Right atrium auricular region (tissue), 2 donors: ENCODE measurements at regions not wholly inside any gene's neighbourhood (a gene's known extent, or its start where the extent isn't known, plus 50 kb on each side); places are given as distances from the start of the nearest gene placed in this dataset.

ENCODE experiments used
- DNase-seq: peaks from one replicate; pipeline ENCODE4 v3.0.0-alpha.2; 2019; ENCODE audit warnings: low spot score
- H3K27ac ChIP-seq, 2 donors: fragments of 200-600 bp; sonication (generic); 1 replicate in 1 of 2; 2 replicates in 1 of 2; pipeline ENCODE4 v1.5.1; 2016 to 2019
- H3K27me3 ChIP-seq, 2 donors: fragments of 200-600 bp; sonication (generic); one replicate each; pipeline versions ENCODE4 v1.5.1 to v1.6.0; 2017 to 2019
- H3K36me3 ChIP-seq: fragments of 200-600 bp; sonication (generic); one replicate; pipeline ENCODE4 v1.5.1; 2016
- H3K4me1 ChIP-seq, 2 donors: fragments of 200-600 bp; sonication (generic); one replicate each; pipeline versions ENCODE4 v1.5.1 to v1.6.0; 2017 to 2019
- H3K4me3 ChIP-seq, 2 donors: fragments of 200-600 bp; sonication (generic); 1 replicate in 1 of 2; 2 replicates in 1 of 2; pipeline ENCODE4 v1.5.1; 2017 to 2019; ENCODE audit warnings: mild to moderate bottlenecking in 1 of 2, moderate library complexity in 1 of 2
- H3K9me3 ChIP-seq, 2 donors: fragments of 200-600 bp; sonication (generic); one replicate each; pipeline ENCODE4 v1.5.1; 2019
- TF ChIP-seq, protein P1 (sequence below), 2 donors: fragments of 200-600 bp; sonication (generic); IDR thresholded peaks; one replicate each; pipeline ENCODE4 v1.5.1; 2019; ENCODE audit warnings: antibody characterized with exemption in 2 of 2

DNA sequence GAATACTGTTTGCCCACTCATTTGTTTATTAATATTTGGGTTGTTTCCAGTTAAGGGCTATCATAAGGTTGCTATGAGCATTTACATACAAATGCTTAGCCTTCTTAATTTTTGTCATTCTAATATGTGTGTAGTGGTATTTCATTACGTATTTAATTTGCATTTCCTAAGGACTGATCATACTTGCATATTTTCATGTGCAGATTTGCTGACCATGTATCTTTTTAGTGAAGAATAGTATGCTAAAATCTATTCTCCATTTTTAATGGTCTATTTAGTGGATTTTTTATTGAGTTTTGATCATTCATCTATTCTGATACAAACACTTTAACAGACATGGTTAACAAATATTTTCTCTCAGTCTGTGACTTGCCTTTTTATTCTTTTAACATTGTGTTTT, 949.5 kb downstream of the RAB28 start:
- no peaks in the 10 kb centered on the region for H3K27me3 ChIP-seq
- H3K36me3 ChIP-seq: no peaks in the 10 kb centered on the region
- TF ChIP-seq, protein P1, sequence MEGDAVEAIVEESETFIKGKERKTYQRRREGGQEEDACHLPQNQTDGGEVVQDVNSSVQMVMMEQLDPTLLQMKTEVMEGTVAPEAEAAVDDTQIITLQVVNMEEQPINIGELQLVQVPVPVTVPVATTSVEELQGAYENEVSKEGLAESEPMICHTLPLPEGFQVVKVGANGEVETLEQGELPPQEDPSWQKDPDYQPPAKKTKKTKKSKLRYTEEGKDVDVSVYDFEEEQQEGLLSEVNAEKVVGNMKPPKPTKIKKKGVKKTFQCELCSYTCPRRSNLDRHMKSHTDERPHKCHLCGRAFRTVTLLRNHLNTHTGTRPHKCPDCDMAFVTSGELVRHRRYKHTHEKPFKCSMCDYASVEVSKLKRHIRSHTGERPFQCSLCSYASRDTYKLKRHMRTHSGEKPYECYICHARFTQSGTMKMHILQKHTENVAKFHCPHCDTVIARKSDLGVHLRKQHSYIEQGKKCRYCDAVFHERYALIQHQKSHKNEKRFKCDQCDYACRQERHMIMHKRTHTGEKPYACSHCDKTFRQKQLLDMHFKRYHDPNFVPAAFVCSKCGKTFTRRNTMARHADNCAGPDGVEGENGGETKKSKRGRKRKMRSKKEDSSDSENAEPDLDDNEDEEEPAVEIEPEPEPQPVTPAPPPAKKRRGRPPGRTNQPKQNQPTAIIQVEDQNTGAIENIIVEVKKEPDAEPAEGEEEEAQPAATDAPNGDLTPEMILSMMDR (IDR thresholded peaks at IDR 0.05): no peak
- H3K4me3 ChIP-seq: no peak overlapping the region
- H3K27ac ChIP-seq: no peak overlapping the region
- no peaks in the 10 kb centered on the region for H3K4me1 ChIP-seq
- no peak for DNase-seq
- H3K9me3 ChIP-seq: no peaks in the 10 kb centered on the region

DNA sequence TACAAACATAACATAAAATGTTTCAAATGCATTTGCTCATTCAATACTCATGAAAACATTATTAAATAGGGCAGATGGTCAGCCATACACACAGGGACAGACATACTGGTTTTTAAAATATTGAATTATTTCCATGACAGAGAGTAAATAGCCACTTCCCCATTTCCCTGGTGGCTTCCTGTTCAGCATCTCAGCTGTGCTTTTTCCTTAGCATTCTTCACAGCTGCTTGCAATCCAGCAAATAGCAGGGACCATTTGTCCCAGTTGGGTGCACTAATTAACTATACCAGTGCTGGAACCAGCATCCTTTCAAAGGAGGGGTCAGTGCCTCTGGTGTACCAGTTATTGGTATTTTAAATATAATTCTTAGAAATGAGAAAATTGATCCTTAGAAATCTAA, 964.7 kb downstream of the RAB28 start:
- Histone ChIP-seq H3K27ac (no peak overlapping the region), H3K4me3 (no peak overlapping the region), H3K9me3 (no peaks in the 10 kb centered on the region), H3K36me3 (no peaks in the 10 kb centered on the region), H3K27me3 (no peaks in the 10 kb centered on the region), H3K4me1 (no peaks in the 10 kb centered on the region)
- TF ChIP-seq, protein P1 (IDR thresholded peaks at IDR 0.05): no peak
- DNase-seq: no peak

DNA sequence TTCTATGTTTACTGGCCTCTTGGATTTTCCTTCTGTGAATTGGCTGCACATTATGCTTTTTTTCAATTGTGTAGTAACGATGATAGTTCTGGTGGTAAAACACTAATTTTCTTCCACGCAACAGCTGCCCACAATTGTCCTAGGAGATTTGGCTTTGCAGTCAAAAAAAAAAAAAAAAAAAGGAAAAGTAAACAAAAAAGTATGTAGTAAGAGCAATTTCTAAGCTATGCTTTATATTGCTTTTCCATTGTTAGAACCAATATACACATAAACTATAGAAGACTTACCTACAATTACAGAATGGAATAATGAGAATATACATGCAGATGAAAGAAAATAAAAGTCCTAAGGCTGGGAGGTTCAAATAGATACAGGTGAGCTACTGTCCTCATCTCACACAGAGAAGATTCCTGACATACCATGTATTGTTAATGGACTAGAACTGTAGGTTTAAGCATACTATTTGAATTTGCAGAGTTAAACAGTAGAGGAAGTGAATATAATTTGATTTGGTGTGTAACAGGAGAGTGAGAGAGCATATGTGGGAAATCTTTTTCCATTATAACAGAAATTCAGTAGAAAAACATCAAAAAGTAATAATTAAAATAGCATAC, 976.2 kb downstream of the RAB28 start:
- Histone ChIP-seq H3K27ac (no peak overlapping the region), H3K27me3 (no peaks in the 10 kb centered on the region), H3K4me3 (no peak overlapping the region), H3K9me3 (no peaks in the 10 kb centered on the region), H3K4me1 (no peaks in the 10 kb centered on the region), H3K36me3 (no peaks in the 10 kb centered on the region)
- no peak for DNase-seq
- TF ChIP-seq, protein P1 (IDR thresholded peaks at IDR 0.05): no peak

DNA sequence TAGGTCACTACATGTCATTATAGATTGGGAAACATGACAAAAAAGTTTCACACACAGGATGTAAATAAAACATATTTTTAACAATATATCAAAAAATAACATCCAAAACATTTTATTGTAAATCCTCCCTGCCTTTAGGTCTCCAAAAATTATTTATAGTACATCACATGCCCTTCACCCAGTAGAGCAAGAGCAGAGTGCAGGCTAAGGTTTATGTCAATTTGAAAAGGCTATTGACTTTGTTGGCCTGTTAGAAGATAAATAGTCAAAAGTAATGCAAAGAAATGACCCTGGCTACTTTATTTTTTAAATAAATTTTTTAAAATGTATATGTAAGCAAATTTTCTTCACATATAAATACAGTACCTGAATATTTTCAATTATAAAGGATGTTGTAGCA, 983.7 kb downstream of the RAB28 start:
- TF ChIP-seq, protein P1 (IDR thresholded peaks at IDR 0.05): no peak
- DNase-seq: no peak
- Histone ChIP-seq H3K36me3 (no peaks in the 10 kb centered on the region), H3K4me1 (peaks cover 0 to 5% of the 10 kb centered on the region in 2 donors), H3K9me3 (no peaks in the 10 kb centered on the region), H3K27me3 (no peaks in the 10 kb centered on the region), H3K4me3 (no peak overlapping the region), H3K27ac (no peak overlapping the region)

DNA sequence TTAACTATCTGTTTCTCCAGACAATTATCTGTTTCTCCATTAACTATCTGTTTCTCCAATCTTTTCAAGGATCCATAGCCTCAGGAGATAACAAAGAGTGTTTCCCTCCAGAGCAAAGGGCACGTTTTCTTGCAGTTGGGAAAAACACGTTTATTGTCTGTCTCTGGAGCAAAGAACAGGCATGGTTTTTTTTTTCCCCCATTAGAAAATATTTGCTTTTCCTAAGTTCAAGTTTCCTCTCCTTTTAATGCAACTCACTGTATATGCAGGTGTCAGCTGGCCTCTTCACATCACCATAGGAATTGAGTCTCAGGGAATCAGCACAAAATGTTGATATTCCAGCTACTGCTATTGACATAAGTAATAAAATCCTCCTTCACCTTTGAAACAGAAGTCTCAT, 984.4 kb downstream of the RAB28 start:
- Histone ChIP-seq H3K9me3 (no peaks in the 10 kb centered on the region), H3K27me3 (no peaks in the 10 kb centered on the region), H3K4me1 (peaks cover 0 to 5% of the 10 kb centered on the region in 2 donors), H3K4me3 (no peak overlapping the region), H3K27ac (no peak overlapping the region), H3K36me3 (no peaks in the 10 kb centered on the region)
- TF ChIP-seq, protein P1 (IDR thresholded peaks at IDR 0.05): no peak
- DNase-seq: no peak

DNA sequence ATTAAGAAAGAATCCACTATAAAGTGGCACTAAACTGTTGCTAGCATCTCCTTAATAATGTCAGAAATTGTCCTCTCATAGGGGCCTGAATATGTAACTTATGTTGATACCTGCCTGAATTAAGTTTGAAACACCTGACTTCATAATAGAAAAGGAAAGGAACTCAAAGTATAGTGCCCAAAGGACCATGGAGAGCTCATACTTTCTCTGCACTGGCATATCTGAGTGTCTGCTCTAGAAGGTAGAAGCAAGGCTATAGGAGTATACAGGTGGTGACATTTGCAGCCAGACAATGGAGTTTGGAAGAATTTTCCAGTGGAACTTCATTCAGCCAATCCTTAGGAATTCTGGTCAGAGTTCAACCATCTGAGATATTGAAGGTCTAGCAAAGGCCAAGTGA, 988.9 kb downstream of the RAB28 start:
- TF ChIP-seq, protein P1 (IDR thresholded peaks at IDR 0.05): no peak
- no peak overlapping the region for H3K4me3 ChIP-seq
- peak overlapping the region in 1 of 2 donors; percentile 6 for H3K27ac ChIP-seq
- H3K27me3 ChIP-seq: no peaks in the 10 kb centered on the region
- no peaks in the 10 kb centered on the region for H3K36me3 ChIP-seq
- H3K4me1 ChIP-seq: no peaks in the 10 kb centered on the region
- H3K9me3 ChIP-seq: no peaks in the 10 kb centered on the region
- DNase-seq: no peak
